IMR-90 (cell line): ENCODE measurements at regions not wholly inside any gene's neighbourhood (a gene's known extent, or its start where the extent isn't known, plus 50 kb on each side); places are given as distances from the start of the nearest gene placed in this dataset.

ENCODE experiments used
- MAZ ChIP-seq: IDR thresholded peaks from 2 replicates; pipeline ENCODE4 v1.6.1; 2012; ENCODE audit warnings: low read depth, mild to moderate bottlenecking, low read length, improper control_type of control experiment, moderate library complexity, borderline replicate concordance
- POLR2A ChIP-seq: IDR thresholded peaks from 2 replicates; pipeline ENCODE4 v1.6.1; 2012; ENCODE audit warnings: mild to moderate bottlenecking, low read depth, low read length
- TF ChIP-seq, protein P1 (sequence below): conservative IDR thresholded peaks from 2 replicates; pipeline ENCODE4 v1.5.1; 2012; ENCODE audit warnings: mild to moderate bottlenecking, low read depth, low read length, improper control_type of control experiment

GRCh38 chr5:12277504-12278192 is 373.4 kb upstream of the CTNND2 start:
- no peak for TF ChIP-seq MAZ
- TF ChIP-seq POLR2A, result no peak
- TF ChIP-seq, protein P1, sequence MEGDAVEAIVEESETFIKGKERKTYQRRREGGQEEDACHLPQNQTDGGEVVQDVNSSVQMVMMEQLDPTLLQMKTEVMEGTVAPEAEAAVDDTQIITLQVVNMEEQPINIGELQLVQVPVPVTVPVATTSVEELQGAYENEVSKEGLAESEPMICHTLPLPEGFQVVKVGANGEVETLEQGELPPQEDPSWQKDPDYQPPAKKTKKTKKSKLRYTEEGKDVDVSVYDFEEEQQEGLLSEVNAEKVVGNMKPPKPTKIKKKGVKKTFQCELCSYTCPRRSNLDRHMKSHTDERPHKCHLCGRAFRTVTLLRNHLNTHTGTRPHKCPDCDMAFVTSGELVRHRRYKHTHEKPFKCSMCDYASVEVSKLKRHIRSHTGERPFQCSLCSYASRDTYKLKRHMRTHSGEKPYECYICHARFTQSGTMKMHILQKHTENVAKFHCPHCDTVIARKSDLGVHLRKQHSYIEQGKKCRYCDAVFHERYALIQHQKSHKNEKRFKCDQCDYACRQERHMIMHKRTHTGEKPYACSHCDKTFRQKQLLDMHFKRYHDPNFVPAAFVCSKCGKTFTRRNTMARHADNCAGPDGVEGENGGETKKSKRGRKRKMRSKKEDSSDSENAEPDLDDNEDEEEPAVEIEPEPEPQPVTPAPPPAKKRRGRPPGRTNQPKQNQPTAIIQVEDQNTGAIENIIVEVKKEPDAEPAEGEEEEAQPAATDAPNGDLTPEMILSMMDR, result no peak
